ENCODE measurements at regions not wholly inside any gene's neighbourhood (a gene's known extent, or its start where the extent isn't known, plus 50 kb on each side); places are given as distances from the start of the nearest gene placed in this dataset.

DNA sequence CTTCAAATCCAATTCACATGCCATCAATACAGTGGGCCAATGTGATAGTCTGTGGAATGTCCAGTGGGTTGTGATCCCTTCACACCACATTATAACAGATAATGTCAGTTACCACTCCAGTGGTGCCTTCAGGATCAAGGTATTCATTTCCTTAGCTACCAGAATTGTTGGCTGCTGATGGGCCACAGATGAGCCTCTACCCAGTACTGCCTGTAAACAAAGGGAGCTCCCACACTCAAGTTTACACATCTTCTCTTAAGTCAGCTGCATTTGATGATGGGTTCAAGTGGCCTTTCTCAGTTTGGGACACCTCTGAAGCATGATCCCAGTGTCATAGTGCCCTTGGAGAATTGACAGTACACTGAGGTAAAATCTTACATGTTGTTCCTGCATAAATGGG is 477.0 kb upstream of the CD180 start:
- peaks cover 15% of the 10 kb centered on the region for H3K27me3 Mint-ChIP-seq (ENCODE audit: unreplicated experiment)
- no peak overlapping the region for H3K27ac Mint-ChIP-seq (ENCODE audit: unreplicated experiment)
- H3K4me1 Mint-ChIP-seq (ENCODE audit: unreplicated experiment): no peaks in the 10 kb centered on the region
- no peaks in the 10 kb centered on the region for H3K9me3 Mint-ChIP-seq (ENCODE audit: unreplicated experiment)
- no peak overlapping the region for H3K4me3 Mint-ChIP-seq (ENCODE audit: unreplicated experiment)
- TF ChIP-seq CTCF (IDR thresholded peaks at IDR 0.05): no peak
- no peaks in the 10 kb centered on the region for H3K36me3 Mint-ChIP-seq (ENCODE audit: unreplicated experiment)
- no peak for DNase-seq (ENCODE audit: extremely low spot score, unreplicated experiment)

- Mint-ChIP-seq H3K4me3 (ENCODE audit: unreplicated experiment) (no peak overlapping the region), H3K36me3 (ENCODE audit: unreplicated experiment) (no peaks in the 10 kb centered on the region), H3K27ac (ENCODE audit: unreplicated experiment) (no peak overlapping the region), H3K4me1 (ENCODE audit: unreplicated experiment) (no peaks in the 10 kb centered on the region), H3K27me3 (ENCODE audit: unreplicated experiment) (peaks cover 10% of the 10 kb centered on the region), H3K9me3 (ENCODE audit: unreplicated experiment) (no peaks in the 10 kb centered on the region)
- no peak for TF ChIP-seq CTCF (IDR thresholded peaks at IDR 0.05)
- no peak for DNase-seq (ENCODE audit: extremely low spot score, unreplicated experiment)
These were observed 476.6 kb upstream of the CD180 start for GRCh38 chr5:67673180-67673579.

DNA sequence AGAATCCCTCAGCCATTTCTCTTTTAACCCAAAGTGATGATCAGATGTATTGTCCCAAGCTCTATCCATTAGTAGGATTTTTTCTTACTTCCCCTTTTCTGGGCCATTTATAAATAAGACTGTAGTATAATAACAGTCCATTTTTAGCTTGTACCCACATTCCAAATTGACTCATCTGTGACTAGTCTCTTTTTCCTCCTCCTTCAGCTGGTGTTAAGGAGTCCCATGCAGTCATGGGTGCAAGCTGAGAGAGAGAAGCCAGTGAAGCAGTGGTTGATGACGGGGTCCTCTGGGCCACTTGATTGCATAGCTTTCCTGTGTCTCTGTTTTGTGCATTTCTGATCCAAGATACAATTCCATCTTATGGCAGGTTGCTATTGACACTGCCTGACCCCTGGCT is 476.0 kb upstream of the CD180 start:
- no peaks in the 10 kb centered on the region for H3K4me1 Mint-ChIP-seq (ENCODE audit: unreplicated experiment)
- no peak overlapping the region for H3K27ac Mint-ChIP-seq (ENCODE audit: unreplicated experiment)
- no peaks in the 10 kb centered on the region for H3K9me3 Mint-ChIP-seq (ENCODE audit: unreplicated experiment)
- no peak for DNase-seq (ENCODE audit: extremely low spot score, unreplicated experiment)
- no peak for TF ChIP-seq CTCF (IDR thresholded peaks at IDR 0.05)
- peaks cover 7% of the 10 kb centered on the region for H3K27me3 Mint-ChIP-seq (ENCODE audit: unreplicated experiment)
- H3K36me3 Mint-ChIP-seq (ENCODE audit: unreplicated experiment): no peaks in the 10 kb centered on the region
- H3K4me3 Mint-ChIP-seq (ENCODE audit: unreplicated experiment): no peak overlapping the region

GRCh38 chr5:67669916-67670315 is 473.3 kb upstream of the CD180 start:
- H3K4me3 Mint-ChIP-seq (ENCODE audit: unreplicated experiment): no peak overlapping the region
- H3K36me3 Mint-ChIP-seq (ENCODE audit: unreplicated experiment): no peaks in the 10 kb centered on the region
- H3K27me3 Mint-ChIP-seq (ENCODE audit: unreplicated experiment): no peaks in the 10 kb centered on the region
- TF ChIP-seq CTCF (IDR thresholded peaks at IDR 0.05): no peak
- peaks cover 4% of the 10 kb centered on the region for H3K9me3 Mint-ChIP-seq (ENCODE audit: unreplicated experiment)
- no peak for DNase-seq (ENCODE audit: extremely low spot score, unreplicated experiment)
- H3K4me1 Mint-ChIP-seq (ENCODE audit: unreplicated experiment): no peaks in the 10 kb centered on the region
- H3K27ac Mint-ChIP-seq (ENCODE audit: unreplicated experiment): no peak overlapping the region

DNA sequence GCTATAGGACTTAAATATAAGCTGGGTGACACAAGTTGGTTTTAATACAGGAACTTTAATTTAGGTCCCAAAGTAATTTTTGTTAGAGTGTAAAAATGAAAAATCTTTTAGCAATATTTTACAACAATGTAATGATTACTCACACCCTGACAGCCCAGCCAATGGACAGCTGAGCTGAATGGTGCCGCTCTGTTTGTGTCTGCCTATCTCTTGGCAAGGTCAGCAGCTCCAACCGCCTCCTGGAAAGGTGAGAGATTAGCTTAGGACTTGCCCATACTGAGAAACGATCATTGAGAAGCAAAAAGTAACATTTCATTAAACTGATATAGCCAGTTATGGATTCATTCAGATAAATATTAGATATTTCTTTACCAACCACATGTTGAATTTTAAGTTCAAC is 463.6 kb upstream of the CD180 start:
- H3K27me3 Mint-ChIP-seq (ENCODE audit: unreplicated experiment): peaks cover 12% of the 10 kb centered on the region
- no peak for TF ChIP-seq CTCF (IDR thresholded peaks at IDR 0.05)

More for the DNA sequence above, 463.6 kb upstream of the CD180 start:
- no peak overlapping the region for H3K27ac Mint-ChIP-seq (ENCODE audit: unreplicated experiment)
- no peak for DNase-seq (ENCODE audit: extremely low spot score, unreplicated experiment)
- H3K9me3 Mint-ChIP-seq (ENCODE audit: unreplicated experiment): peaks cover 8% of the 10 kb centered on the region
- H3K36me3 Mint-ChIP-seq (ENCODE audit: unreplicated experiment): no peaks in the 10 kb centered on the region
- no peaks in the 10 kb centered on the region for H3K4me1 Mint-ChIP-seq (ENCODE audit: unreplicated experiment)
- no peak overlapping the region for H3K4me3 Mint-ChIP-seq (ENCODE audit: unreplicated experiment)

Data from osteocyte (in vitro differentiated cells).